Neural cell (in vitro differentiated cells): ENCODE measurements at regions not wholly inside any gene's neighbourhood (a gene's known extent, or its start where the extent isn't known, plus 50 kb on each side); places are given as distances from the start of the nearest gene placed in this dataset.

Experiments
- POLR2AphosphoS5 ChIP-seq: IDR thresholded peaks from 2 replicates; pipeline ENCODE4 v1.6.1; 2012
- TAF1 ChIP-seq: IDR thresholded peaks from 2 replicates; pipeline ENCODE4 v1.6.1; 2012; ENCODE audit warnings: low read depth
- TF ChIP-seq, protein P1 (sequence below): fragments of 450-650 bp; IDR thresholded peaks from 2 replicates; pipeline ENCODE4 v1.5.1; 2014; ENCODE audit warnings: antibody characterized with exemption, mild to moderate bottlenecking, moderate library complexity; ENCODE audit not compliant: poor library complexity, severe bottlenecking

DNA sequence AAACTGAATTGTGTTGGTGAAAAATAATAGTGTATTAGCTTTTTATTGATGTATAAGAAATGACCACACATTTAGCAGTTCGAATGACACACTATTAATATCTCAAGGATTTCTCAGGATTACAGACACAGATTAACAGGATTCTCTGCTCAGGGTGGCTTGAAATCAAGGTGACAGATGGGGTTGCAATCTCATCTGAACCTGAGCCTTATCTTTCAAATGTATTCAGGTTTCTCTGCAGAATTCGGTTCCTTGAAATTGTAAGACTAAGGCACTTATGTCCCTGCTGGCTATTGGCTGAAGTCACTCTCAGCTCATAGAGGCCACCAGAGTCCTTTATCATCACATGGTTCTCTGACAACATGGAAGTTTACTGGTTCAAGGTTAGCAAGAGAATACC, 1780.1 kb downstream of the ARAP2 start:
- TF ChIP-seq TAF1 (no peak), POLR2AphosphoS5 (no peak)
- TF ChIP-seq, protein P1, sequence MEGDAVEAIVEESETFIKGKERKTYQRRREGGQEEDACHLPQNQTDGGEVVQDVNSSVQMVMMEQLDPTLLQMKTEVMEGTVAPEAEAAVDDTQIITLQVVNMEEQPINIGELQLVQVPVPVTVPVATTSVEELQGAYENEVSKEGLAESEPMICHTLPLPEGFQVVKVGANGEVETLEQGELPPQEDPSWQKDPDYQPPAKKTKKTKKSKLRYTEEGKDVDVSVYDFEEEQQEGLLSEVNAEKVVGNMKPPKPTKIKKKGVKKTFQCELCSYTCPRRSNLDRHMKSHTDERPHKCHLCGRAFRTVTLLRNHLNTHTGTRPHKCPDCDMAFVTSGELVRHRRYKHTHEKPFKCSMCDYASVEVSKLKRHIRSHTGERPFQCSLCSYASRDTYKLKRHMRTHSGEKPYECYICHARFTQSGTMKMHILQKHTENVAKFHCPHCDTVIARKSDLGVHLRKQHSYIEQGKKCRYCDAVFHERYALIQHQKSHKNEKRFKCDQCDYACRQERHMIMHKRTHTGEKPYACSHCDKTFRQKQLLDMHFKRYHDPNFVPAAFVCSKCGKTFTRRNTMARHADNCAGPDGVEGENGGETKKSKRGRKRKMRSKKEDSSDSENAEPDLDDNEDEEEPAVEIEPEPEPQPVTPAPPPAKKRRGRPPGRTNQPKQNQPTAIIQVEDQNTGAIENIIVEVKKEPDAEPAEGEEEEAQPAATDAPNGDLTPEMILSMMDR = no peak
